SK-N-SH (cell line): ENCODE measurements at regions not wholly inside any gene's neighbourhood (a gene's known extent, or its start where the extent isn't known, plus 50 kb on each side); places are given as distances from the start of the nearest gene placed in this dataset.

ENCODE experiments used
- CTCF ChIA-PET: fragments of 300-600, 350-600 bp; formaldehyde crosslinking; extraction: SDS; loops from one replicate; lab custom pipeline; 2021; lab: Yijun Ruan, JAX
- POLR2A ChIA-PET: fragments of 350-600 bp; sonication (Branson Sonifier 250); formaldehyde crosslinking; extraction: SDS; loops from one replicate; lab custom pipeline; 2020; ENCODE audit warnings: antibody characterized with exemption, inconsistent platforms; lab: Yijun Ruan, JAX
- DNase-seq: peaks from one replicate; pipeline ENCODE4 v3.0.0; 2012
- H2AFZ ChIP-seq: fragments of 200-600 bp; sonication (generic); 2 replicates; pipeline ENCODE4 v1.8.1; 2016; ENCODE audit warnings: antibody characterized with exemption, mild to moderate bottlenecking, low read depth
- H3F3A ChIP-seq: fragments of 200-600 bp; sonication (generic); replicated peaks from 2 replicates; pipeline ENCODE3; 2016; ENCODE audit warnings: antibody characterized with exemption, mild to moderate bottlenecking; ENCODE audit not compliant: insufficient read depth
- H3K27ac ChIP-seq, 2 experiments: fragments of 200-500 bp in 1 of 2; fragments of 200-600 bp in 1 of 2; sonication (Bioruptor generic) in 1 of 2; sonication (generic), shearing (Covaris generic) in 1 of 2; 2 replicates each; pipeline versions ENCODE4 v1.5.1 to v1.6.1; 2014 to 2016; ENCODE audit warnings: low read depth in 2 of 2, inconsistent platforms in 1 of 2, low read length in 1 of 2, mild to moderate bottlenecking in 1 of 2, mixed read lengths in 1 of 2
- H3K27me3 ChIP-seq: fragments of 200-600 bp; sonication (generic), shearing (Covaris generic); 2 replicates; pipeline ENCODE4 v1.6.1; 2016; ENCODE audit warnings: mixed run types; ENCODE audit not compliant: insufficient read depth
- H3K36me3 ChIP-seq, 2 experiments: fragments of 200-500 bp in 1 of 2; fragments of 200-600 bp in 1 of 2; sonication (Bioruptor generic) in 1 of 2; sonication (generic) in 1 of 2; replicated peaks in 1 of 2; 2 replicates each; pipeline versions ENCODE3 to v1.5.1; 2014 to 2016; ENCODE audit warnings: low read length in 1 of 2, mild to moderate bottlenecking in 1 of 2; ENCODE audit not compliant: insufficient read depth in 2 of 2, control insufficient read depth in 1 of 2
- H3K4me1 ChIP-seq, 2 experiments: fragments of 200-500 bp in 1 of 2; fragments of 200-600 bp in 1 of 2; sonication (Bioruptor generic) in 1 of 2; sonication (generic), shearing (Covaris generic) in 1 of 2; 2 replicates each; pipeline versions ENCODE4 v1.5.1 to v1.6.1; 2014 to 2016; ENCODE audit warnings: low read depth in 1 of 2, low read length in 1 of 2, mixed run types in 1 of 2; ENCODE audit not compliant: insufficient read depth in 2 of 2, control insufficient read depth in 1 of 2
- H3K4me2 ChIP-seq: fragments of 200-600 bp; sonication (generic), shearing (Covaris generic); 2 replicates; pipeline ENCODE4 v1.6.1; 2017; ENCODE audit warnings: mixed run types
- H3K4me3 ChIP-seq, 2 experiments: fragments of 200-500 bp in 1 of 2; fragments of 200-600 bp in 1 of 2; sonication (Bioruptor generic) in 1 of 2; sonication (generic), shearing (Covaris generic) in 1 of 2; 2 replicates each; pipeline versions ENCODE4 v1.5.1 to v1.8.1; 2014 to 2016; ENCODE audit warnings: low read depth in 2 of 2, inconsistent platforms in 1 of 2, low read length in 1 of 2, mild to moderate bottlenecking in 1 of 2, mixed read lengths in 1 of 2, moderate library complexity in 1 of 2
- H3K79me2 ChIP-seq: fragments of 200-600 bp; sonication (generic); 2 replicates; pipeline ENCODE4 v1.8.1; 2017; ENCODE audit warnings: mild to moderate bottlenecking; ENCODE audit not compliant: insufficient read depth
- H3K9ac ChIP-seq: fragments of 200-600 bp; sonication (generic); 2 replicates; pipeline ENCODE4 v1.6.1; 2017; ENCODE audit warnings: mixed run types
- H3K9me2 ChIP-seq: fragments of 200-600 bp; sonication (generic); 2 replicates; pipeline ENCODE4 v1.6.1; 2017; ENCODE audit warnings: mixed run types
- H3K9me3 ChIP-seq: fragments of 200-600 bp; sonication (generic); 2 replicates; pipeline ENCODE4 v1.6.1; 2017; ENCODE audit warnings: mixed run types, mild to moderate bottlenecking, moderate library complexity
- H4K20me1 ChIP-seq: fragments of 200-600 bp; sonication (generic); 2 replicates; pipeline ENCODE4 v1.6.1; 2017; ENCODE audit warnings: mild to moderate bottlenecking, mixed run types; ENCODE audit not compliant: insufficient read depth
- CHD2 ChIP-seq: fragments of 150-350 bp; IDR thresholded peaks from 2 replicates; pipeline ENCODE4 v1.6.1; 2018; ENCODE audit warnings: low read length; ENCODE audit not compliant: partially characterized antibody
- CTCF ChIP-seq: fragments of 200-600 bp; sonication (generic); IDR thresholded peaks from 2 replicates; pipeline ENCODE4 v1.6.1; 2017; ENCODE audit warnings: antibody characterized with exemption, mild to moderate bottlenecking, moderate library complexity
- ELF1 ChIP-seq: IDR thresholded peaks from 2 replicates; pipeline ENCODE4 v1.4.0; 2012
- EZH2phosphoT487 ChIP-seq: fragments of 200-600 bp; sonication (generic); IDR thresholded peaks from 2 replicates; pipeline ENCODE4 v1.6.1; 2017; ENCODE audit warnings: low read depth, mixed run types, mild to moderate bottlenecking, antibody characterized with exemption, moderate library complexity, borderline replicate concordance
- FOSL2 ChIP-seq: IDR thresholded peaks from 2 replicates; pipeline ENCODE4 v1.4.0; 2012; ENCODE audit warnings: low read depth, mild to moderate bottlenecking, moderate library complexity, borderline replicate concordance
- FOXJ3 ChIP-seq: sonication (generic); formaldehyde crosslinking; IDR thresholded peaks from 2 replicates; pipeline ENCODE4 v1.5.1; 2020; ENCODE audit warnings: mild to moderate bottlenecking, missing genetic modification reagents
- GABPA ChIP-seq: IDR thresholded peaks from 2 replicates; pipeline ENCODE4 v1.4.0; 2012; ENCODE audit warnings: low read depth, mild to moderate bottlenecking
- JUND ChIP-seq: IDR thresholded peaks from 2 replicates; pipeline ENCODE4 v1.4.0; 2012
- NRF1 ChIP-seq: IDR thresholded peaks from 2 replicates; pipeline ENCODE4 v1.6.1; 2012; ENCODE audit warnings: low read depth, mild to moderate bottlenecking, low read length
- RAD21 ChIP-seq: IDR thresholded peaks from 2 replicates; pipeline ENCODE4 v1.6.1; 2012; ENCODE audit warnings: mild to moderate bottlenecking, low read length
- RCOR1 ChIP-seq: fragments of 150-350 bp; IDR thresholded peaks from 2 replicates; pipeline ENCODE4 v1.6.1; 2017; ENCODE audit warnings: antibody characterized with exemption, low read length
- REST ChIP-seq: IDR thresholded peaks from 2 replicates; pipeline ENCODE4 v1.6.1; 2012; ENCODE audit warnings: mild to moderate bottlenecking, low read depth, low read length, moderate library complexity
- RFX5 ChIP-seq: IDR thresholded peaks from 2 replicates; pipeline ENCODE4 v1.6.1; 2012; ENCODE audit warnings: mild to moderate bottlenecking, improper control_type of control experiment, low read length
- RXRA ChIP-seq: IDR thresholded peaks from 2 replicates; pipeline ENCODE4 v1.4.0; 2012; ENCODE audit warnings: low read depth, mild to moderate bottlenecking, borderline replicate concordance
- SIN3A ChIP-seq: IDR thresholded peaks from 2 replicates; pipeline ENCODE4 v1.6.1; 2012; ENCODE audit warnings: low read depth, mild to moderate bottlenecking, low read length, moderate library complexity, borderline replicate concordance
- TAF1 ChIP-seq: IDR thresholded peaks from 2 replicates; pipeline ENCODE4 v1.6.1; 2012; ENCODE audit warnings: low read depth, mild to moderate bottlenecking, low read length, moderate library complexity, borderline replicate concordance
- TCF12 ChIP-seq: IDR thresholded peaks from 2 replicates; pipeline ENCODE4 v1.4.0; 2012
- YY1 ChIP-seq: IDR thresholded peaks from 2 replicates; pipeline ENCODE4 v1.4.0; 2012; ENCODE audit warnings: low read depth, mild to moderate bottlenecking
- WGBS: methylation state at CpG from one replicate; pipeline ENCODE4 v1.1.6; 2017; ENCODE audit warnings: low lambda C conversion rate; 5-methylcytosine and 5-hydroxymethylcytosine counted together
- TF ChIP-seq, protein P1 (sequence below): fragments of 150-350 bp; IDR thresholded peaks from 2 replicates; pipeline ENCODE4 v1.6.1; 2017; ENCODE audit warnings: antibody characterized with exemption, low read length, low read depth, borderline replicate concordance

- Histone ChIP-seq H3K27me3 (no peaks in the 10 kb centered on the region), H3K4me3 (no peak overlapping the region), H3K36me3 (no peaks in the 10 kb centered on the region)
- TF ChIP-seq SIN3A, result no peak
- no peak for TF ChIP-seq CTCF
- TF ChIP-seq, protein P1, sequence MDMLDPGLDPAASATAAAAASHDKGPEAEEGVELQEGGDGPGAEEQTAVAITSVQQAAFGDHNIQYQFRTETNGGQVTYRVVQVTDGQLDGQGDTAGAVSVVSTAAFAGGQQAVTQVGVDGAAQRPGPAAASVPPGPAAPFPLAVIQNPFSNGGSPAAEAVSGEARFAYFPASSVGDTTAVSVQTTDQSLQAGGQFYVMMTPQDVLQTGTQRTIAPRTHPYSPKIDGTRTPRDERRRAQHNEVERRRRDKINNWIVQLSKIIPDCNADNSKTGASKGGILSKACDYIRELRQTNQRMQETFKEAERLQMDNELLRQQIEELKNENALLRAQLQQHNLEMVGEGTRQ, result no peak
- TF ChIP-seq, all 33 proteins: peak for 0
- CTCF ChIA-PET, result no interaction called here
- no peaks in the 10 kb centered on the region for H3K9me2 ChIP-seq
- no peaks in the 10 kb centered on the region for H3K79me2 ChIP-seq
- peak overlapping the region in 1 of 2 experiments; percentile 45; a peak in 1 of 4 replicates for H3K27ac ChIP-seq
- H4K20me1 ChIP-seq, result no peaks in the 10 kb centered on the region
- no peak overlapping the region for H3K9ac ChIP-seq
- H3K4me2 ChIP-seq, result no peak overlapping the region
- no peak overlapping the region for H2AFZ ChIP-seq
- H3K9me3 ChIP-seq, result peaks cover 6% of the 10 kb centered on the region; the same call in 1 of the 2 replicates
- peaks cover 3% of the 10 kb centered on the region for H3F3A ChIP-seq
- H3K4me1 ChIP-seq, result peaks cover 0 to 4% of the 10 kb centered on the region in 2 experiments; a peak in 2 of 4 replicates
- POLR2A ChIA-PET, result no interaction called here
- DNase-seq, result no peak
These were observed 64.5 kb upstream of the PRRC2C start for GRCh38 chr1:171420810-171421209.

- Histone ChIP-seq H3K36me3 (no peaks in the 10 kb centered on the region), H4K20me1 (no peaks in the 10 kb centered on the region), H3K4me3 (no peak overlapping the region), H3K4me2 (peak overlapping the region; percentile 31; the same call in 1 of the 2 replicates), H3K4me1 (peaks cover 0 to 4% of the 10 kb centered on the region in 2 experiments; a peak in 2 of 4 replicates), H3K9ac (0 out of 2 replicates have a peak overlapping the region, but pooled peaks have one; percentile 8), H2AFZ (peak overlapping the region; percentile 41), H3K9me2 (no peaks in the 10 kb centered on the region), H3K27me3 (no peaks in the 10 kb centered on the region), H3K27ac (no peak overlapping the region), H3K9me3 (peaks cover 6% of the 10 kb centered on the region; the same call in 1 of the 2 replicates), H3F3A (peaks cover 3% of the 10 kb centered on the region), H3K79me2 (no peaks in the 10 kb centered on the region)
- CTCF ChIA-PET, result no interaction called here
- POLR2A ChIA-PET, result no interaction called here
- 52% methylated on average over 10 of the region's 10 CpGs for WGBS
- no peak for DNase-seq
- TF ChIP-seq, protein P1, result no peak
- TF ChIP-seq RXRA, result no peak
- no peak for TF ChIP-seq GABPA
- TF ChIP-seq RCOR1, result no peak
- TF ChIP-seq CHD2, result no peak
- TF ChIP-seq FOXJ3 (CRISPR knock-in tag), result no peak
- no peak for TF ChIP-seq YY1
- no peak for TF ChIP-seq RFX5
- no peak for TF ChIP-seq JUND
- no peak for TF ChIP-seq NRF1
- no peak for TF ChIP-seq ELF1
- no peak for TF ChIP-seq REST
- TF ChIP-seq RAD21, result no peak
- no peak for TF ChIP-seq TCF12
- no peak for TF ChIP-seq TAF1
- TF ChIP-seq EZH2phosphoT487, result no peak
- TF ChIP-seq FOSL2, result no peak
- TF ChIP-seq SIN3A, result no peak
These were observed 63.8 kb upstream of the PRRC2C start for GRCh38 chr1:171421413-171422020.
